SK-N-SH (cell line): ENCODE measurements at regions not wholly inside any gene's neighbourhood (a gene's known extent, or its start where the extent isn't known, plus 50 kb on each side); places are given as distances from the start of the nearest gene placed in this dataset.

ENCODE experiments used
- EP300 ChIP-seq, 2 experiments: IDR thresholded peaks; 2 replicates each; pipeline versions ENCODE4 v1.4.0 to v1.6.1; 2012; ENCODE audit warnings: borderline replicate concordance in 1 of 2, low read depth in 1 of 2, low read length in 1 of 2
- EZH2phosphoT487 ChIP-seq: fragments of 200-600 bp; sonication (generic); IDR thresholded peaks from 2 replicates; pipeline ENCODE4 v1.6.1; 2017; ENCODE audit warnings: low read depth, mixed run types, mild to moderate bottlenecking, antibody characterized with exemption, moderate library complexity, borderline replicate concordance
- JUND ChIP-seq: IDR thresholded peaks from 2 replicates; pipeline ENCODE4 v1.4.0; 2012
- MEF2A ChIP-seq: IDR thresholded peaks from 2 replicates; pipeline ENCODE4 v1.4.0; 2012; ENCODE audit warnings: low read depth, borderline replicate concordance
- MXI1 ChIP-seq: IDR thresholded peaks from 2 replicates; pipeline ENCODE4 v1.6.1; 2012; ENCODE audit warnings: mild to moderate bottlenecking, low read depth, low read length, improper control_type of control experiment
- NFIC ChIP-seq: IDR thresholded peaks from 2 replicates; pipeline ENCODE4 v1.4.0; 2012; ENCODE audit warnings: borderline replicate concordance
- REST ChIP-seq: IDR thresholded peaks from 2 replicates; pipeline ENCODE4 v1.6.1; 2012; ENCODE audit warnings: mild to moderate bottlenecking, low read depth, low read length, moderate library complexity
- RFX5 ChIP-seq: IDR thresholded peaks from 2 replicates; pipeline ENCODE4 v1.6.1; 2012; ENCODE audit warnings: mild to moderate bottlenecking, improper control_type of control experiment, low read length
- SIN3A ChIP-seq: IDR thresholded peaks from 2 replicates; pipeline ENCODE4 v1.6.1; 2012; ENCODE audit warnings: low read depth, mild to moderate bottlenecking, low read length, moderate library complexity, borderline replicate concordance
- TF ChIP-seq, protein P1 (sequence below): fragments of 200-600 bp; sonication (generic); IDR thresholded peaks from 2 replicates; pipeline ENCODE4 v1.6.1; 2017; ENCODE audit warnings: antibody characterized with exemption, mild to moderate bottlenecking, moderate library complexity

DNA sequence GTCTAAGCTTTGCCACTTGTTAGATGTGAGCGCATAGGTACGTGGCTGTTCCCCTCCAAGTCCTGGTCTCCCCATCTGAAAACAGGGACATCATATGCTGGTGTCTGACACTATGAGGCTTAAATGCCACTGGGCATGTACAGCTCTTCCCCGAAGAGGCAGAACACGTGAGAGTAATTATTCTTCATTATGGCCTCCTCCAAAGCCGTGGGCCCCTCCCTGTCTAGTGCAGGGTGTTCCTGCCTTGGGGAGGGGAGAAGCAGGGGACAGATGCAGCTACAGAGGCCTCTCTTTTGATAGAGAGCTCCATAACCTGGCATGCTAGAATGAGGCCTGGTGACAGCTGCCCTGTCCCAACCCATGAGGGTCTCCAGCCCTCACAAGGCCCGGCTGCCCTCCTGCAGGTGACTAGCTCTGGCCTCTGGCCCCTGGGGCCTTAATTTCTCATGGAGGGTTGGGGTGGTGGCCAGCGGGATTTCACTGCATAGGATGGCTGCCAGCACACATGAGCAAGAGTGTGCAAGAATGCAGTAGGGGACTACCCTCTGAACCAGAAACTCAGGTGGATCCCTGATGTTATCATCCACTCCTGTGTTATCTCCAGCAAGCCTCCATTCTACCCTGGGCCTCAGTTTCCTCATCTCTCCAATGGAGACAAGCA, 334.6 kb downstream of the MN1 start:
- TF ChIP-seq, protein P1, sequence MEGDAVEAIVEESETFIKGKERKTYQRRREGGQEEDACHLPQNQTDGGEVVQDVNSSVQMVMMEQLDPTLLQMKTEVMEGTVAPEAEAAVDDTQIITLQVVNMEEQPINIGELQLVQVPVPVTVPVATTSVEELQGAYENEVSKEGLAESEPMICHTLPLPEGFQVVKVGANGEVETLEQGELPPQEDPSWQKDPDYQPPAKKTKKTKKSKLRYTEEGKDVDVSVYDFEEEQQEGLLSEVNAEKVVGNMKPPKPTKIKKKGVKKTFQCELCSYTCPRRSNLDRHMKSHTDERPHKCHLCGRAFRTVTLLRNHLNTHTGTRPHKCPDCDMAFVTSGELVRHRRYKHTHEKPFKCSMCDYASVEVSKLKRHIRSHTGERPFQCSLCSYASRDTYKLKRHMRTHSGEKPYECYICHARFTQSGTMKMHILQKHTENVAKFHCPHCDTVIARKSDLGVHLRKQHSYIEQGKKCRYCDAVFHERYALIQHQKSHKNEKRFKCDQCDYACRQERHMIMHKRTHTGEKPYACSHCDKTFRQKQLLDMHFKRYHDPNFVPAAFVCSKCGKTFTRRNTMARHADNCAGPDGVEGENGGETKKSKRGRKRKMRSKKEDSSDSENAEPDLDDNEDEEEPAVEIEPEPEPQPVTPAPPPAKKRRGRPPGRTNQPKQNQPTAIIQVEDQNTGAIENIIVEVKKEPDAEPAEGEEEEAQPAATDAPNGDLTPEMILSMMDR = no peak
- TF ChIP-seq JUND (no peak), MXI1 (no peak), MEF2A (no peak), EP300 (IDR thresholded peaks at IDR 0.05; ENCODE audit: borderline replicate concordance in 1 of 2, low read depth in 1 of 2, low read length in 1 of 2) (no peak), NFIC (no peak), EZH2phosphoT487 (no peak), REST (no peak), SIN3A (no peak), RFX5 (no peak)
